ENCODE measurements at regions not wholly inside any gene's neighbourhood (a gene's known extent, or its start where the extent isn't known, plus 50 kb on each side); places are given as distances from the start of the nearest gene placed in this dataset.

DNA sequence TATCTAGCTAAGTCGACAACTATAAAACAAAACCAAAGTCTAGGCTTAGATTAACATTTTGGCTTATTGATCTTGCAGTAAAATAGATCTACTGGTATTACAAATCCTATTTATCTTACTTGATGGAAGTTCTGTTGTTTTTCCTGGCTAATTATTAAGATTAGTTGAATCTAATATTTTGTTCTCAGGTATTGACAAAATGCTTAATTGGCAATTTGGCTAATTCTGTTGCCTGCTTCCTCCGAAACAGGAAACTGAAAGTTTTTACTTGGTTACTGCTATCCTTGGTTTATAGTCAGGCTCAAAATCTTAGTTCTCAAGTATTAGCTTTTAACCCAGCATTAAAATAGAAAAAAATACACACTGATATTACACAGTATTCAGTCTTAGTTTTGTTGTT is 820.5 kb downstream of the NR2F1-AS1 start:
- Mint-ChIP-seq H3K36me3 (ENCODE audit: unreplicated experiment) (no peaks in the 10 kb centered on the region), H3K9me3 (ENCODE audit: unreplicated experiment) (no peaks in the 10 kb centered on the region), H3K4me3 (ENCODE audit: unreplicated experiment) (no peak overlapping the region), H3K4me1 (ENCODE audit: low read depth, unreplicated experiment) (peaks cover 2% of the 10 kb centered on the region), H3K27me3 (ENCODE audit: unreplicated experiment) (no peaks in the 10 kb centered on the region), H3K27ac (ENCODE audit: unreplicated experiment) (no peak overlapping the region)
- DNase-seq, result no peak
- TF ChIP-seq, protein P1, sequence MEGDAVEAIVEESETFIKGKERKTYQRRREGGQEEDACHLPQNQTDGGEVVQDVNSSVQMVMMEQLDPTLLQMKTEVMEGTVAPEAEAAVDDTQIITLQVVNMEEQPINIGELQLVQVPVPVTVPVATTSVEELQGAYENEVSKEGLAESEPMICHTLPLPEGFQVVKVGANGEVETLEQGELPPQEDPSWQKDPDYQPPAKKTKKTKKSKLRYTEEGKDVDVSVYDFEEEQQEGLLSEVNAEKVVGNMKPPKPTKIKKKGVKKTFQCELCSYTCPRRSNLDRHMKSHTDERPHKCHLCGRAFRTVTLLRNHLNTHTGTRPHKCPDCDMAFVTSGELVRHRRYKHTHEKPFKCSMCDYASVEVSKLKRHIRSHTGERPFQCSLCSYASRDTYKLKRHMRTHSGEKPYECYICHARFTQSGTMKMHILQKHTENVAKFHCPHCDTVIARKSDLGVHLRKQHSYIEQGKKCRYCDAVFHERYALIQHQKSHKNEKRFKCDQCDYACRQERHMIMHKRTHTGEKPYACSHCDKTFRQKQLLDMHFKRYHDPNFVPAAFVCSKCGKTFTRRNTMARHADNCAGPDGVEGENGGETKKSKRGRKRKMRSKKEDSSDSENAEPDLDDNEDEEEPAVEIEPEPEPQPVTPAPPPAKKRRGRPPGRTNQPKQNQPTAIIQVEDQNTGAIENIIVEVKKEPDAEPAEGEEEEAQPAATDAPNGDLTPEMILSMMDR (IDR thresholded peaks at IDR 0.05; ENCODE audit: partially characterized antibody, unreplicated experiment), result no peak

DNA sequence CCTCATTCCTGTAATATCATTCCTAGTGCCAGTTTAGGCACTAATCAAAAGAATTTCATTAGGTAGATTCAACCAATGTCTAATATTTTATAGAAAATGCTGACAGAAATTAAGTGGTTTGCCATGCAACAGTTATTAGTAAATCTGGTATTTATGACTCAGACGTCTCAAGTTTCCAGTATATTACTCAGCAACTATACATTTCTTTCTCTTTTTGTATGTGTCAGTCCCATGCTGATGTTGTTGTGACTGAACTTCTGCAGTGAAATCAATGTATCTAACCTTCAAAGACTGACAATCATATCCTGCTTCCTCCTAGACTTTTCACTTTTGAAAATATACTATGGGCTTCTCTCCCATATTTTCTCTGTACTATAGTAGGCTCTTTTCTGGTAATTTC is 822.5 kb downstream of the NR2F1-AS1 start:
- TF ChIP-seq, protein P1 (IDR thresholded peaks at IDR 0.05; ENCODE audit: partially characterized antibody, unreplicated experiment), result no peak
- H3K36me3 Mint-ChIP-seq (ENCODE audit: unreplicated experiment), result no peaks in the 10 kb centered on the region
- no peaks in the 10 kb centered on the region for H3K27me3 Mint-ChIP-seq (ENCODE audit: unreplicated experiment)
- DNase-seq, result no peak
- H3K4me3 Mint-ChIP-seq (ENCODE audit: unreplicated experiment), result no peak overlapping the region
- no peak overlapping the region for H3K27ac Mint-ChIP-seq (ENCODE audit: unreplicated experiment)
- no peaks in the 10 kb centered on the region for H3K9me3 Mint-ChIP-seq (ENCODE audit: unreplicated experiment)
- H3K4me1 Mint-ChIP-seq (ENCODE audit: low read depth, unreplicated experiment), result peaks cover 2% of the 10 kb centered on the region

DNA sequence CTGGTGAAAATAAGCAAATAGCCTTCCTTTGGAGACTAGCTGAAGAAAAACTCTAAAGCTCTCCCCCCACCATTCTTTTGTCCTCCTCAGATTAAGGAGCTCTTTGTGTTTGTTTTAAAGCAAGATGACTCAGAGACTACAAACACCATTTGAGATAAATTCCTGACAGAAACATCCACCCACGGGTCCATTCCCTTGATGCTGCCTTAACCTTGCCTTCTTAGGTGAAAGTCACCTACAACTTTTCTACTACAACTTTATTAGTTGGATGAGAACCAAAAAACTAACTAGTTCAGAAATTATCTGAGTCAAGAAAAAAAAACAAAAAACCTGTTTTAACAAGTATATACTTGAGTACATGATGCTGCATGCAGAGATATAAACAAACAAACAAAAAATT is 831.1 kb downstream of the NR2F1-AS1 start:
- Mint-ChIP-seq H3K27me3 (ENCODE audit: unreplicated experiment) (peaks cover 1% of the 10 kb centered on the region), H3K36me3 (ENCODE audit: unreplicated experiment) (no peaks in the 10 kb centered on the region), H3K4me1 (ENCODE audit: low read depth, unreplicated experiment) (no peaks in the 10 kb centered on the region), H3K9me3 (ENCODE audit: unreplicated experiment) (no peaks in the 10 kb centered on the region), H3K27ac (ENCODE audit: unreplicated experiment) (no peak overlapping the region), H3K4me3 (ENCODE audit: unreplicated experiment) (no peak overlapping the region)
- TF ChIP-seq, protein P1 (IDR thresholded peaks at IDR 0.05; ENCODE audit: partially characterized antibody, unreplicated experiment), result no peak
- DNase-seq, result no peak

DNA sequence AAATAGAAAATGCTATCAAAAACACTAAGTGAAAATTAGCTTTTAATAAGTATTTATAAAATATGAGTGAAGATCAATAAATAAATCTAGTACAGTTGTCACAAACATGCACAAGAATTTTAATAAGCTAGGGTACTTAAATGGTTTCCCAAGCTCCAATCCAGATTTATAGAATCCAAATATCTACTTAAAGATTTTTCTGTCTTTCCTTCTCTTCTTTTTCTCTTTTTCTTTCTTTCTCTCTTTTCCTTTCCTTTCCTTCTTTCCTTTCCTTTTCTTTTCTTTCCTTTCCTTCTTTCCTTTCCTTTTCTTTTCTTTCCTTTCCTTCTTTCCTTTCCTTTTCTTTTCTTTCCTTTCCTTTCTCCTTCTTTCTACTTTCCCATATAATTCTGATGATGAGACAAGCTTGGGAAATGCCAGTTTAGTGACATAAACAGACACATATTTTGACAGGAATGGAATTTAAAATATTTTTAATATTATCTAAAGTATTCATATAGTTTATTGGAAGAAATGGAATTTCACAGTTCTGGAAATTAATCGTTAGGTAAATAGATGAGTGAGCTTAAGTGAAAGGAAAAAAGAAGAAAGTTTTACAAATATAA is 832.8 kb downstream of the NR2F1-AS1 start:
- Mint-ChIP-seq H3K27ac (ENCODE audit: unreplicated experiment) (no peak overlapping the region), H3K27me3 (ENCODE audit: unreplicated experiment) (peaks cover 1% of the 10 kb centered on the region), H3K4me3 (ENCODE audit: unreplicated experiment) (no peak overlapping the region), H3K9me3 (ENCODE audit: unreplicated experiment) (no peaks in the 10 kb centered on the region), H3K36me3 (ENCODE audit: unreplicated experiment) (no peaks in the 10 kb centered on the region), H3K4me1 (ENCODE audit: low read depth, unreplicated experiment) (no peaks in the 10 kb centered on the region)
- no peak for DNase-seq
- TF ChIP-seq, protein P1 (IDR thresholded peaks at IDR 0.05; ENCODE audit: partially characterized antibody, unreplicated experiment), result no peak

DNA sequence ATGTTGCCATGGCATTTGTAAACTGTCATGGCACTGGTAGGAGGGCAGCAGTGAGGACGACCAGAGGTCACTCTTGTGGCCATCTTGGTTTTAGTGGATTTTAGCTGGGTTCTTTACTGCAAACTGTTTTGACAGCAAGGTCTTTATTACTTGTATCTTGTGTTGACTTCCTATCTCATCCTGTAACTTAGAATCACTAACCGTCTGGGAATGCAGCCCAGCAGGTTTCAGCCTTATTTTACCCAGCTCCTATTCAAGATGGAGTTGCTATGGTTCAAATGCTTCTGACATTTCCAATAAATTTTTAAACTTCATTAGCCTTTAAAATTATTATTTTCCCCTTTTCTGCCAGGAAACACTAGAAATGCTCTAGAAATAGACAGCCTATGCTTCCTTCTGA is 839.1 kb downstream of the NR2F1-AS1 start:
- H3K27me3 Mint-ChIP-seq (ENCODE audit: unreplicated experiment), result no peaks in the 10 kb centered on the region
- H3K9me3 Mint-ChIP-seq (ENCODE audit: unreplicated experiment), result peaks cover under 1% of the 10 kb centered on the region
- H3K4me1 Mint-ChIP-seq (ENCODE audit: low read depth, unreplicated experiment), result no peaks in the 10 kb centered on the region
- TF ChIP-seq, protein P1 (IDR thresholded peaks at IDR 0.05; ENCODE audit: partially characterized antibody, unreplicated experiment), result no peak
- no peak for DNase-seq
- no peak overlapping the region for H3K27ac Mint-ChIP-seq (ENCODE audit: unreplicated experiment)
- H3K4me3 Mint-ChIP-seq (ENCODE audit: unreplicated experiment), result no peak overlapping the region
- no peaks in the 10 kb centered on the region for H3K36me3 Mint-ChIP-seq (ENCODE audit: unreplicated experiment)

All from glutamatergic neuron (in vitro differentiated cells).